Hepatocyte (in vitro differentiated cells): ENCODE measurements at regions not wholly inside any gene's neighbourhood (a gene's known extent, or its start where the extent isn't known, plus 50 kb on each side); places are given as distances from the start of the nearest gene placed in this dataset.

ENCODE experiments used
- DNase-seq: peaks from one replicate; pipeline ENCODE4 v3.0.0-alpha.2; 2016; ENCODE audit warnings: low spot score
- H2AFZ ChIP-seq: fragments of 200-600 bp; sonication (generic); 2 replicates; pipeline ENCODE4 v1.6.0; 2016; ENCODE audit warnings: antibody characterized with exemption, mild to moderate bottlenecking
- H3K27ac ChIP-seq: fragments of 200-600 bp; sonication (generic); 2 replicates; pipeline ENCODE4 v1.5.1; 2016; ENCODE audit warnings: mild to moderate bottlenecking
- H3K27me3 ChIP-seq: fragments of 200-600 bp; sonication (generic); 2 replicates; pipeline ENCODE4 v1.6.1; 2016
- H3K36me3 ChIP-seq: fragments of 200-600 bp; sonication (generic); replicated peaks from 2 replicates; pipeline ENCODE4 v1.5.1; 2016; ENCODE audit warnings: low read depth; ENCODE audit not compliant: insufficient read depth
- H3K4me1 ChIP-seq: fragments of 200-600 bp; sonication (generic); 2 replicates; pipeline ENCODE4 v1.5.1; 2016; ENCODE audit warnings: mild to moderate bottlenecking, moderate library complexity; ENCODE audit not compliant: insufficient read depth
- H3K4me2 ChIP-seq: fragments of 200-600 bp; sonication (generic); 2 replicates; pipeline ENCODE4 v1.6.0; 2016
- H3K4me3 ChIP-seq: fragments of 200-600 bp; sonication (generic); 2 replicates; pipeline ENCODE4 v1.5.1; 2016; ENCODE audit warnings: mild to moderate bottlenecking
- H3K79me2 ChIP-seq: fragments of 200-600 bp; sonication (generic); 2 replicates; pipeline ENCODE4 v1.6.0; 2017; ENCODE audit warnings: mild to moderate bottlenecking
- H3K9me2 ChIP-seq: fragments of 200-600 bp; sonication (generic); replicated peaks from 2 replicates; pipeline ENCODE4 v1.6.0; 2017; ENCODE audit warnings: mild to moderate bottlenecking; ENCODE audit not compliant: insufficient read depth
- H3K9me3 ChIP-seq: fragments of 200-600 bp; sonication (generic); 2 replicates; pipeline ENCODE4 v1.5.1; 2016; ENCODE audit warnings: low read depth, mild to moderate bottlenecking
- H4K20me1 ChIP-seq: fragments of 200-600 bp; sonication (generic); 2 replicates; pipeline ENCODE4 v1.6.0; 2016; ENCODE audit warnings: mild to moderate bottlenecking; ENCODE audit not compliant: insufficient read depth, poor library complexity, severe bottlenecking
- CTCF ChIP-seq: fragments of 200-600 bp; sonication (generic); IDR thresholded peaks from 2 replicates; pipeline ENCODE4 v1.5.1; 2016; ENCODE audit warnings: antibody characterized with exemption, mild to moderate bottlenecking; ENCODE audit not compliant: poor library complexity
- EZH2 ChIP-seq: fragments of 200-600 bp; sonication (generic); IDR thresholded peaks from 2 replicates; pipeline ENCODE4 v1.6.1; 2016; ENCODE audit warnings: antibody characterized with exemption, mild to moderate bottlenecking, borderline replicate concordance
- EZH2phosphoT487 ChIP-seq: fragments of 200-600 bp; sonication (generic); IDR thresholded peaks from one replicate; pipeline ENCODE4 v1.6.1; 2018; ENCODE audit warnings: antibody characterized with exemption, mild to moderate bottlenecking, low read depth, moderate library complexity; ENCODE audit not compliant: unreplicated experiment, severe bottlenecking
- WGBS: methylation state at CpG from one replicate; pipeline ENCODE4 v1.1.6; 2016; ENCODE audit warnings: low lambda C conversion rate; ENCODE audit errors: missing lambda C conversion rate; 5-methylcytosine and 5-hydroxymethylcytosine counted together

- Histone ChIP-seq H3K9me3 (no peaks in the 10 kb centered on the region), H3K4me3 (no peak overlapping the region), H3K4me2 (no peak overlapping the region), H3K4me1 (no peaks in the 10 kb centered on the region), H3K9me2 (no peaks in the 10 kb centered on the region), H3K27ac (no peak overlapping the region), H2AFZ (no peak overlapping the region), H3K79me2 (no peaks in the 10 kb centered on the region), H3K27me3 (no peaks in the 10 kb centered on the region), H4K20me1 (no peaks in the 10 kb centered on the region), H3K36me3 (no peaks in the 10 kb centered on the region)
- TF ChIP-seq CTCF (no peak), EZH2phosphoT487 (no peak), EZH2 (no peak)
- DNase-seq: no peak
Measured at GRCh38 chr1:168989985-168990384, 116.5 kb upstream of the ATP1B1 start.

- no peaks in the 10 kb centered on the region for H3K36me3 ChIP-seq
- no peaks in the 10 kb centered on the region for H3K79me2 ChIP-seq
- no peaks in the 10 kb centered on the region for H3K27me3 ChIP-seq
- no peak for DNase-seq
- no peak overlapping the region for H3K27ac ChIP-seq
- H3K4me2 ChIP-seq: no peak overlapping the region
- 80% methylated on average over 4 of the region's 4 CpGs for WGBS
- no peaks in the 10 kb centered on the region for H3K9me3 ChIP-seq
- no peak for TF ChIP-seq EZH2phosphoT487
- TF ChIP-seq EZH2: no peak
- TF ChIP-seq CTCF: no peak
- no peaks in the 10 kb centered on the region for H4K20me1 ChIP-seq
- H3K9me2 ChIP-seq: no peaks in the 10 kb centered on the region
- H3K4me3 ChIP-seq: no peak overlapping the region
- H2AFZ ChIP-seq: no peak overlapping the region
- H3K4me1 ChIP-seq: no peaks in the 10 kb centered on the region
Measured at GRCh38 chr1:168991667-168992475, 114.6 kb upstream of the ATP1B1 start.

GRCh38 chr1:169001353-169001752 is 105.1 kb upstream of the ATP1B1 start:
- Histone ChIP-seq H3K4me1 (no peaks in the 10 kb centered on the region), H3K4me2 (no peak overlapping the region), H3K36me3 (no peaks in the 10 kb centered on the region), H2AFZ (no peak overlapping the region), H4K20me1 (no peaks in the 10 kb centered on the region), H3K79me2 (no peaks in the 10 kb centered on the region), H3K4me3 (no peak overlapping the region), H3K9me3 (no peaks in the 10 kb centered on the region), H3K27me3 (no peaks in the 10 kb centered on the region), H3K27ac (no peak overlapping the region), H3K9me2 (no peaks in the 10 kb centered on the region)
- DNase-seq: no peak
- TF ChIP-seq EZH2phosphoT487: no peak
- no peak for TF ChIP-seq EZH2
- no peak for TF ChIP-seq CTCF
- 94% methylated on average over 5 of the region's 5 CpGs for WGBS
